Kidney (tissue), 13 donors: ENCODE measurements at regions not wholly inside any gene's neighbourhood (a gene's known extent, or its start where the extent isn't known, plus 50 kb on each side); places are given as distances from the start of the nearest gene placed in this dataset.

Experiments
- DNase-seq, 5 donors: peaks; one replicate each; pipeline ENCODE4 v3.0.0-alpha.2; 2013 to 2020
- FAIRE-seq: peaks from 2 replicates; lab custom pipeline; 2012; peaks lifted over from hg19 to GRCh38; lab: Jason Lieb, UNC
- H3K27ac ChIP-seq, 2 donors: one replicate each; pipeline ENCODE4 v1.7.0; 2013; ENCODE audit warnings: low read depth in 2 of 2, low read length in 2 of 2, inconsistent platforms in 1 of 2
- H3K27me3 ChIP-seq: one replicate; pipeline ENCODE4 v1.7.1; 2013; ENCODE audit warnings: low read length, inconsistent platforms; ENCODE audit not compliant: control insufficient read depth, insufficient read depth
- H3K36me3 ChIP-seq, 3 donors: one replicate each; pipeline versions ENCODE4 v1.7.0 to v1.7.1; 2013; ENCODE audit warnings: low read length in 3 of 3, control low read depth in 1 of 3, inconsistent platforms in 1 of 3; ENCODE audit not compliant: insufficient read depth in 3 of 3, control insufficient read depth in 2 of 3
- H3K4me1 ChIP-seq, 3 donors: one replicate each; pipeline versions ENCODE4 v1.7.0 to v1.7.1; 2013; ENCODE audit warnings: low read length in 3 of 3, inconsistent platforms in 1 of 3, low read depth in 1 of 3; ENCODE audit not compliant: control insufficient read depth in 2 of 3, insufficient read depth in 2 of 3
- H3K4me3 ChIP-seq, 3 donors: one replicate each; pipeline versions ENCODE4 v1.7.0 to v1.8.1; 2013; ENCODE audit warnings: low read length in 3 of 3, control low read depth in 1 of 3, inconsistent platforms in 1 of 3
- H3K9ac ChIP-seq, 3 donors: one replicate each; pipeline versions ENCODE4 v1.7.0 to v1.7.1; 2013; ENCODE audit warnings: low read length in 3 of 3, control low read depth in 1 of 3, inconsistent platforms in 1 of 3
- H3K9me3 ChIP-seq, 3 donors: one replicate each; pipeline versions ENCODE4 v1.7.0 to v1.7.1; 2013; ENCODE audit warnings: low read length in 3 of 3, control low read depth in 1 of 3, inconsistent platforms in 1 of 3; ENCODE audit not compliant: control insufficient read depth in 2 of 3, insufficient read depth in 1 of 3
- CTCF ChIP-seq: IDR thresholded peaks from 3 replicates; pipeline ENCODE4 v1.5.1; 2012; ENCODE audit warnings: mild to moderate bottlenecking, moderate library complexity, borderline replicate concordance; ENCODE audit not compliant: insufficient read depth; ENCODE audit errors: extremely low read depth
- intact Hi-C: fragments of 100-400 bp; cut with DNase I; formaldehyde crosslinking; loops from one replicate; pipeline ENCODE4 v1.11.1; 2022
- donor health status: control.
- donor health status: control.
- donor health status: control.
- donor health status: control.
- donor health status: control.
- donor health status: DM: yes; HTN: yes; CAD: no.
- donor health status: Normal renal cell carcinoma (clear cell type).

GRCh38 chr18:55787536-55788073 lies 199.6 kb upstream of the TCF4 start:
- no peak for FAIRE-seq
- H3K9me3 ChIP-seq, result no peaks in the 10 kb centered on the region
- no peak for DNase-seq
- H3K9ac ChIP-seq, result no peak overlapping the region
- intact Hi-C loops, result no loop called here
- no peak overlapping the region for H3K4me3 ChIP-seq
- TF ChIP-seq CTCF, result no peak
- H3K36me3 ChIP-seq, result no peaks in the 10 kb centered on the region
- H3K27ac ChIP-seq, result no peak overlapping the region
- no peaks in the 10 kb centered on the region for H3K27me3 ChIP-seq
- H3K4me1 ChIP-seq, result no peaks in the 10 kb centered on the region

- Histone ChIP-seq H3K4me1 (no peaks in the 10 kb centered on the region), H3K36me3 (no peaks in the 10 kb centered on the region), H3K9me3 (no peaks in the 10 kb centered on the region), H3K27ac (no peak overlapping the region), H3K4me3 (no peak overlapping the region), H3K27me3 (no peaks in the 10 kb centered on the region), H3K9ac (no peak overlapping the region)
- no peak for DNase-seq
- no peak for FAIRE-seq
- intact Hi-C loops, result no loop called here
- no peak for TF ChIP-seq CTCF
These were observed 198.8 kb upstream of the TCF4 start for GRCh38 chr18:55786651-55787272.

GRCh38 chr18:55783921-55784320 lies 195.9 kb upstream of the TCF4 start:
- Histone ChIP-seq H3K36me3 (no peaks in the 10 kb centered on the region), H3K4me3 (no peak overlapping the region), H3K9ac (no peak overlapping the region), H3K27me3 (peaks cover 3% of the 10 kb centered on the region), H3K4me1 (peaks cover 0 to 2% (median 0%) of the 10 kb centered on the region in 3 donors), H3K27ac (no peak overlapping the region), H3K9me3 (no peaks in the 10 kb centered on the region)
- FAIRE-seq (no peak), DNase-seq (no peak)
- TF ChIP-seq CTCF, result no peak
- intact Hi-C loops, result no loop called here
